NCI-H2107 treated with DMSO at 0.1 percent for 48 hours (cell line): ENCODE measurements at regions not wholly inside any gene's neighbourhood (a gene's known extent, or its start where the extent isn't known, plus 50 kb on each side); places are given as distances from the start of the nearest gene placed in this dataset.

Experiments
- DNase-seq: peaks from one replicate; lab custom pipeline; 2025; ENCODE audit not compliant: unreplicated experiment; lab: John Stamatoyannopoulos, UW

- DNase-seq = no peak
Measured at GRCh38 chr10:47077386-47077785, 166.2 kb downstream of the PTPN20 start.

DNA sequence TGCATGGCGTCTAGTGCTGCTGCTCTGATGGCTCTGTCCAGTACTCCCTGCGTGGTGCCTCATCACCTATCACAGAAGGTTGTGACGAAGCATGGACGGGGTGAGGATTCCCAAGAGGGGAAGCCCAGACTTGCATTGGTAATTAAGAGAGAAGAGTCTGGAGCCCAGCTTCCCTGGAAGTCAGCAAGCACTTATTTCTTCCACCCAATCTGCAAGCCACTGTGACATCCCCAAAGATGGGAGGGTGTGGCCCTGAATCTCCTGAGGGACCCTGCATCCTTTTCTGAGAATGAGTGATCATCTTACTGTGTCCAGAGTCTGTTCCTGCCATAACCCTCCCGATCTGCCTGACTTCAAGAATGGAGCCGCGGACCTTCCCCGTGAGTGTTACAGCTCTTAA lies 166.7 kb downstream of the PTPN20 start:
- DNase-seq = no peak

DNA sequence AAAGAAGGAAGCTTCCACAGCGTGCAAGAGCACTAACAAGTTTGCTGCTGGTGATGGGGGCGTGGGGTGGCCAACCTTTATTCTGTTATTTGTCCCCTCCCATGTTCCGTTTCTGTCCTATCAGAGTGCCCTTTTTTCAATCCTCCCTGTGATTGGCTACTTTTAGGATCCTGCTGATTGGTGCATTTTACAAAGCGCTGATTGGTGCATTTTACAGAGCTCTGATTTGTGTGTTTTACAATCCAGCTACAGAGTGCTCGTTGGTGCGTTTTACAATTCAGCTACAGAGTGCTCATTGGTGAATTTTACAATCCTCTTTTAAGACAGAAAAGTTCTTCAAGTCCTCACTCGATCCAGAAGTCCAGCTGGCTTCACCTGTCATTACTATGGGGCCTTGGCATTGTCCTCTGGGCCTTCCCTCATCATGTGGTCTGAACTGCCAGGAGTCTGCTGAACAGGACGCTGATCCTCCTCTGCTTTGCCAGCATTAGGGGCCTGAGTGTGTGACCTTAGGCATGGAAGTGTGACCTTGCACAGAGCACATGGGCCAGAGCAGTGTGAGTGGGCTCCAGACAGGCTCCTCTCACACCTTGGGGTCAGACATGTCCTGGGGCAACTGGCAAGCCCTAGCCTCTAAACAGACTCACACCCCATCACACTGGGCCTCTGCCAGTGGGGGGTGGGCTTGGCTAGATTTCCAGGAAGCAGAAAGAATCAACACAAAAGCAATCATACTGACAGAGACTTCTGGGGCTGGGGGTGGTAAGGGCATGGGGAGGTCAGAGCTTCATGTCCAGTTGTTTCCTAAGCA lies 167.4 kb downstream of the PTPN20 start:
- no peak for DNase-seq

GRCh38 chr10:47079204-47079580 lies 168.0 kb downstream of the PTPN20 start:
- DNase-seq = no peak

DNA sequence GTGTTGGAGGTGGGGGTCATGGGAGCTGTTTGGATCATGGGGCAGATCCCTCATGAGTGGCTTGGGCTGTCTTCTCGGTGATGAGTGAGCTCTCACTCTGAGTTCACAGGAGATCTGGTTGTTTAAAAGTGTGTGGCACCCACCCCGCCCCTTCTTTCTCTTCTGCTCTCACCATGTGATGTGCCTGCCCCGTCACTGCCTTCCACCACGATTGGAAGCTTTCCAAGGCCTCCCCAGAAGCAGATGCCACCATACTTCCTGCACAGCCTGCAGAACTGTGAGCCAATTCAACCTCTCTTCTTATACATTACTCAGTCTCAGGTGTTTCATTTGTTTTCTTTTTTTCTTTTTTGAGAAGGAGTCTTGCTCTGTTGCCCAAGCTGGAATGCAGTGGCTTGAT lies 170.0 kb downstream of the PTPN20 start:
- DNase-seq = no peak

DNA sequence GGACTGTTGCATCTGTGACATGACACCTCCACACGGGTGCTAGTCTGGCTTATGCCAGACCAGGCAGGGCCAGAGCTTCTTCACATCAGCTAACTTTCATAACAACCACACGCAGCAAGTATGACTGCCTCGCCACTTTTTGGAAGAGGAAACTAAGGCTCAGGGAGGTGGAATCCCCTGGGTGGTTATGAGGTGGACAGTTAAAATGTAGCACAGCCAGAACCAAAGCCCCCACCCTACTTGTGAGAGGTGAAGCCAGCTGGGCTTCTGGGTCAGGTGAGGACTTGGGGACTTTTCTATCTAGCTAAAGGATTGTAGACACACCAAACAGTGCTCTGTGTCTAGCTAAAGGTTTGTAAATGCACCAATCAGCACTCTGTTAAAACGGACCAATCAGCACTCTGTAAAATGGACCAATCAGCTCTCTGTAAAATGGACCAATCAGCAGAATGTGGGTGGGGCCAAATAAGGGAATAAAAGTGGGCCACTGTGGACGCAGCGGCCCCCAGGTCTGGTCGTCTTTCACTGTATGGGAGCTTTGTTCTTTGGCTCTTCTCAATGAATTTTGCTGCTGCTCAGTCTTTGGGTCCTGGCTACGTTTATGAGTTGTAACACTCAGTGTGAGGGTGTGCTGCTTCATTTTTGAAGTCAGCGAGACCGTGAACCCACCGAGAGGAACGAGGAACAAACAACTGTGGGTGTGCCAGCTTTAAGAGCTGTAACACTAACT lies 171.0 kb downstream of the PTPN20 start:
- no peak for DNase-seq

- DNase-seq = no peak
Measured at GRCh38 chr10:47087667-47088066, 176.4 kb downstream of the PTPN20 start.

DNA sequence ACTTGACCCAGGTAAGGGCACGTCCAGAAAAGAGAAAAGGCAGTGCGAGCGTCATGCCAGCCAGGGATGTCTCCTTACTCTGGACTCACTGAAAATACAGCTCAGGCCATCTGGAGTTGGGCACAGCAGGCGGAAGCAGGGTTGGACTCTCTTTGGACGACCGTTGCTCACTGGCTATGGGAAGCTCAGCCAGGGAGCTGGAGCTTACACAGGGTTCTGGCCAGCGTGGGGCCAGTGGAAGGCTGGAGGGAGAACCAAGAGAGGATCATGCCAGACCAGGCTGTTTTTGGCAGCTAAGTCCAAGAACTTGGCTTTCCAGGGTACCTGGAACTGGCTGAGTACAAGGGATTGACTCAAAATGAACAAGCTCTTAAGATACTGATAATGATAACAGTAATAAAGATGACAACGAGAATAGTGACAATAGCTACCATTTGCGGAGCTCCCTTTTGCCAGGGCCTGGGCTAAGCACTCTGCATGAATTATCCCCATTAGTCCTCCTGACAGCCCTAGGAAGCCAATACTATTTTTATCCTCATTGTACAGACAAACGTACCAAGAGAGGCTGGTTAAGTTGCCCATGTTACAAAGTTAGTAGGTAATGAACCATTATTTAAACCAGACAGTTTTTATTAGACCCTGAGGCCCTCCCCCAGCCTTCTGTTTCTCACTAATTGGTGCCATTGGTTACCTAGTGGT lies 177.6 kb downstream of the PTPN20 start:
- DNase-seq = no peak

DNA sequence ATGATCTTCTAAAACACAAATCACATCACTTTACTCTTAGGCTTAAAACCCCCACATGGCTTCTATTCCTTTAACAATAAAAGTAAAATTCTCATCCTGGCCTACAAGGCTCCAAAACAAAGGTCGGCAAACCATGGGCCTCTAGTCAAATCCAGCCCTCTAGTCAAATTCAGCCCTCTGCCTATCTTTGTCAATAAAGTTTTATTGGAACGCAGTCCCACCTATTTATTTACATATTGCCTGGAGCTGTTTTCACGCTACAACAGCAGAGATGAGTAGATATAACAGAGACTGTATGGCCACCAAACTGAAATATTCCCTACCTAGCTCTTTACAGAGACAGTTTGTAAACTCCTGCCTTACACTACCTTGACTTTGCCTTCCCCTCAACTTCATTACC lies 178.8 kb downstream of the PTPN20 start:
- DNase-seq = no peak

DNA sequence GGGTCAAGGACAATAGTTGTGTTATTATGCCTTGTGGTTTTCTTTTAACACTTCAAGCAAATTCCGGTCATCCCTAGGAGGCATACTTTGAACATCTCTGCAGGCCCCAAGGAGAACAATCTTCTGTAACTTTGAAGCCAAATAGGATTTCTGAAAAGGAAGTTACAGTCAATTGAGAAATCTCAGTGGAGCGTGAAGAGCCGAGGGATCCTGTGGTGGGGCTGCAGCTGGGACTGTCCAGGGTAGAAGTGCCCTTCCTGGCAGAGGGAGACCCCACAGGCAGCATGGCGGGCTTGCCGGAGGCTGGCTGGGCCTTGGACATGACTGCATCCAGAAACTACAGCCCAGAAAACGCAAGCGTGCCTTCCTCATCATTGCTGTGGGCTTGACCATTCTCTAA lies 179.7 kb downstream of the PTPN20 start:
- DNase-seq = no peak

GRCh38 chr10:47091421-47091820 lies 180.2 kb downstream of the PTPN20 start:
- DNase-seq = no peak

DNA sequence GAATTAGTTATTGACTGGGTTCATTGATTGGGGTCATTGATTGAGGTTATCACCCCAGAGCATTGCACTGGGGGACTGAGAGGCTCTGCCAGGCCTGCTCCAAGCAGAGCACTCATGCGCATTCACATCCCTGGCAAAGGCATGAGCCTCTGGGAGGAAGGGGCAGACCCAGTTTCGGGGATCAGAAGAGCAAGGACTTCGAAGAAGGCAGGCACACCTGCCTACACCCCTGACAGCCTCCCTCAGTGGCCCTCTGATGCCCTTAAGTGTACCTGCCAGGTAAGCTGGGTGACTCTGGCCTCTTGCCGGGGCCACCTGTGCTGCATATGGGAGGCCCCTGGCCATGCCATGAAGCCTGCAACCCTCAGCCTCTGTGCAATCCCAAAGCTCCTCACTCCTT lies 181.1 kb downstream of the PTPN20 start:
- DNase-seq = no peak

DNA sequence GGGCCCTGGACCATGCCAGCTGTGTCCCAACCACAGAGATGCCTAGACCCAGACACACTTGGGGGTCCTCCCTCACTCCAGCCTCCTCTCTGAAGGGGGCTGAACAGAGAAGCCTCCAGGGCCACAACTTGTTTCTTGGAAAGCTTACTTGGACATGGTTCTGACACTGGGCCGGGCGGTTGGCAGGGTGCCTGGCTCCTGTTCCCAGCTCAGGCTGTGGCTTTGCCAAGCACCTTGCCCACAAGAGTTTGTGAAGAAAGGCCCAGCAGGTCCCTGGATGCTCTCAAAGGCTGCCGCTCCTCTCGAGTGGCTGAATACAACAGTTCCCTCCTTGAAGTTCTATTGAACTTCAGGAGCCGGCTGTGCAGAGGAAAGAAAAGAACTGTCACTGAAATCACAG lies 181.6 kb downstream of the PTPN20 start:
- no peak for DNase-seq

GRCh38 chr10:47094126-47094525 lies 182.9 kb downstream of the PTPN20 start:
- no peak for DNase-seq

GRCh38 chr10:47094636-47095035 lies 183.4 kb downstream of the PTPN20 start:
- no peak for DNase-seq

GRCh38 chr10:47095211-47095610 lies 184.0 kb downstream of the PTPN20 start:
- no peak for DNase-seq

DNA sequence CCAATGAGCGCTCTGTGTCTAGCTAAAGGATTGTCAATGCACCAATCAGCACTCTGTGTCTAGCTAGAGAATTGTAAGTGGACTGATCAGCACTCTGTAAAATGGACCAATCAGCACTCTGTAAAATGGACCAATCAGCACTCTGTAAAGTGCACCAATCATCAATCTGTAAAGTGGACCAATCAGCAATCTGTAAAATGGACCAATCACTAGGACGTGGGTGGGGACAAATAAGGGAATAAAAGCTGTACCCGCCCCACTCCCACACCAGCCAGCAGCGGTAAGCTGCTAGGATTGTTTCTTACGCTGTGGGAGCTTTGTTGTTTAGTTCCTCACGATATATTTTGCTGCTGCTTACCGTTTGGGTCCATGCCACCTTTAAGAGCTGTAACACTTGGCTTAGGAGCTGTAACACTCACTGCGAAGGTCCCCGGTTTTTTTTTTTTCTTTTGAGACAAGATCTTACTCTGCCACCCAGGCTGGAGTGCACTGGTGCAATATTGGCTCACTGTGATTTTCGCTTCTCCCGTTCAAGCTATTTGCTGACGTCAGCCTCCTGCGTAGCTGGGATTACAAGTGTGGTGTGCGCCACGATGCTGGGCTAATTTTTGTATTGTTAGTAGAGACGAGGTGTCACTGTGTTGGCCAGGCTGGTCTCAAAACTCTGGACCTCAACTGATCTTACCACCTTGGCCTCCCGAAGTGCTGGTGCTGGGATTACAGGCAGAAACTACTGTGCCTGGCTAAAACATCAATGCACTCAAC lies 184.8 kb downstream of the PTPN20 start:
- DNase-seq = no peak

DNA sequence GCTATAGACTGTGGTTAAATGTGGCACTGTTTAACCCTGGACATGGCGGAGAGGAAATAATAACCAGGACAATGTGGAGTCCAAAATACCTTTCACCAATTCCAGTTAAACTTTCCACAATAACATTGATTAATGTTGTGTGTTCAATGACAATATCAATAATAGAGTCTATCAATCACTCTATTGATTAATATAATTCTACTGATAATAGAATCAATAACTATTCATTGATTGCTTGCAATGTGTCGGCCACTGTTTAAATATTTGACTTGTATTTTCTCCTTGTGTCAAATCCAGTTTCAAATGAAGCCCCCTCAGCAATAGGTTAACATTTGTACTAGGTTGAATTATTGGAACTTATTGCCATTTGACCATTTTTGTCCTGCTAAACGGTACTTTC lies 187.0 kb downstream of the PTPN20 start:
- DNase-seq = no peak

DNA sequence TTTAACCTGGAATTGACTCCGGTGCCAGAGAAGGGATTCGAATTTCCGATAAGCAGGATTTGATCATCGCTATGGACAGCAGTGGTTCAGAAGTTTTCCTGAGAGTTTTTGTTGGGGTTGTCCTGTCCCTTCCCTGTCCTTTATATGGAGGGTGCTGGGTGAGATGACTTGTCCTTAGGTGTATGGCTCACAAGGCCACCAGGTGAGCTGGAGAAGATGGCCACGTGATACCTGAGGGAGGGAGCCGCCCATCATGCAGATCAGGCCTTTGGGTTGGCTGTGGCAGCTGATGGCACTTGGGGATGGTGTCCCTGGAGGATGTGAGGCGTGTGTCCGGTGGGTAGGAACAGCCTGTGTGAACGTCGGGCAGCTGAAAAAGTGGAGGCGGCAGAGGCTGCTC lies 187.7 kb downstream of the PTPN20 start:
- no peak for DNase-seq

- DNase-seq = no peak
Measured at GRCh38 chr10:47099474-47099873, 188.2 kb downstream of the PTPN20 start.

- no peak for DNase-seq
Measured at GRCh38 chr10:47101196-47101595, 190.0 kb downstream of the PTPN20 start.
